ENCODE measurements at regions not wholly inside any gene's neighbourhood (a gene's known extent, or its start where the extent isn't known, plus 50 kb on each side); places are given as distances from the start of the nearest gene placed in this dataset.

DNA sequence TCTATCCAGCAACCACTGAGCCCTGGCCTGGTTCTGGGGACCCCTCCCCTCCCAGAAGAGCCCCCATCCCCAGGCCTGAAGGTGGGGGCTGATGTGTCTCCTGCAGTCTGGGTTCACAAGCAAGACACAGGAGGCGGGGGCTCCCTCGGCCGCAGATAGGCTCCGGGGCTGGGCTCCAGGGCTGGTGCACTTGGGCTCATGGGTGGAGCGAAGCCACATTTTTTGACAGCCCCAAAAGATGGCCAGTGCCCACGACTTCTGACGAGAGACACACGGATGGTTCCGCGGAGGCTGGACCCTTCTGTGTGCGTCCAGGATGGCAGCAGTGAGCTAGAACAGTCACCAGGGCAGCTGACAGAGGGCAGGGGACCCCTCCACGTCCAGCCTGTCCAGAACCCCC, 57.1 kb upstream of the GATA5 start:
- H3K4me3 ChIP-seq (ENCODE audit: low read depth, low read length), result no peak overlapping the region
- no peaks in the 10 kb centered on the region for H3K36me3 ChIP-seq (replicated peaks)
- no peak for DNase-seq
- H3K27ac ChIP-seq, result no peak overlapping the region
- TF ChIP-seq CTCF (IDR thresholded peaks at IDR 0.05; ENCODE audit: low read depth, low read length, missing control alignments), result no peak
- in situ Hi-C loops (cut with HindIII; ENCODE audit: low pct_ligation_motif_present, low sequenced_read_pairs), result loop anchor here (25.0 kb wide), 1 partner anchor 96 kb away; the partner anchor contains the start of gene RBBP8NL
- H3K27me3 ChIP-seq (replicated peaks), result no peaks in the 10 kb centered on the region

- no peak for TF ChIP-seq CTCF (IDR thresholded peaks at IDR 0.05; ENCODE audit: low read depth, low read length, missing control alignments)
- H3K36me3 ChIP-seq (replicated peaks), result no peaks in the 10 kb centered on the region
- H3K27me3 ChIP-seq (replicated peaks), result no peaks in the 10 kb centered on the region
- no peak for DNase-seq
- H3K4me3 ChIP-seq (ENCODE audit: low read depth, low read length), result no peak overlapping the region
- H3K27ac ChIP-seq, result no peak overlapping the region
- in situ Hi-C loops (cut with HindIII; ENCODE audit: low pct_ligation_motif_present, low sequenced_read_pairs), result loop anchor here (25.0 kb wide), 1 partner anchor 97 kb away; the partner anchor contains the start of gene RBBP8NL
Measured at GRCh38 chr20:62533591-62534495, 58.0 kb upstream of the GATA5 start.

DNA sequence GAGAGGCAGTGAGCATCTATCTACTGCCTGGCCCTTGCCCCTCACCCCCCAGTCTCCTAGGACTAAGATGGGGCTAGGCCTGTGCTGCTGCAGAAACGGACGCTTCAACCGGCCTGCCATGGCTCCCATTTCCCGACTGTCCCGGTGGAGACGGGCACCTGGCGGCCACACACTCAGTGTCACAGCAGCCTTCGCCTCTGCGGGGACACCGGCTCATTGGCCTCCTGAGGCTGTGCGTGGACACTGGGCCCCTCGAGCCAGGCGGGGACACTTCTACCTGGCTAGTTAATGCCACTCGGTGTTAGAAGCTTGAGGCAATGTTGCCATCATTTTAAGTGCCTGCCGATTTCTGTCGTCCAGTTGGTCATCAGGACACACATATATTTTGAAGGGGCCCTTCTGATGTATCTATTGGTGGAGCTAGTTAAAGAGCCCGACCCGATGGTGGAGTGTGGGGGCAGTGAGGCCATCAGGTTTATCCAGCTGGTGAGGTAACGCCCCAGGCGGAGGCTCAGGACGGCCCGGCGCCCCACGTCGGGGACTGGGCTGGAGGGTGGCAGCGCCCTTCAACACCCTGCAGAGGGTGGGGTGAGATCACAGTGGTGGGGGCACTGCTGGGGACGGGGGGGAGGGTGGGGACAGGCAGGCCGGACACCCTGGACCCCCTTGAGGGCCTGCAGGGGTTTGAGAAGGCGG, 58.9 kb upstream of the GATA5 start:
- Histone ChIP-seq H3K27me3 (replicated peaks) (no peaks in the 10 kb centered on the region), H3K27ac (no peak overlapping the region), H3K4me3 (ENCODE audit: low read depth, low read length) (no peak overlapping the region), H3K36me3 (replicated peaks) (no peaks in the 10 kb centered on the region)
- TF ChIP-seq CTCF (IDR thresholded peaks at IDR 0.05; ENCODE audit: low read depth, low read length, missing control alignments), result no peak
- DNase-seq, result no peak
- in situ Hi-C loops (cut with HindIII; ENCODE audit: low pct_ligation_motif_present, low sequenced_read_pairs), result loop anchor here (25.0 kb wide), 1 partner anchor 97 kb away; the partner anchor contains the start of gene RBBP8NL

DNA sequence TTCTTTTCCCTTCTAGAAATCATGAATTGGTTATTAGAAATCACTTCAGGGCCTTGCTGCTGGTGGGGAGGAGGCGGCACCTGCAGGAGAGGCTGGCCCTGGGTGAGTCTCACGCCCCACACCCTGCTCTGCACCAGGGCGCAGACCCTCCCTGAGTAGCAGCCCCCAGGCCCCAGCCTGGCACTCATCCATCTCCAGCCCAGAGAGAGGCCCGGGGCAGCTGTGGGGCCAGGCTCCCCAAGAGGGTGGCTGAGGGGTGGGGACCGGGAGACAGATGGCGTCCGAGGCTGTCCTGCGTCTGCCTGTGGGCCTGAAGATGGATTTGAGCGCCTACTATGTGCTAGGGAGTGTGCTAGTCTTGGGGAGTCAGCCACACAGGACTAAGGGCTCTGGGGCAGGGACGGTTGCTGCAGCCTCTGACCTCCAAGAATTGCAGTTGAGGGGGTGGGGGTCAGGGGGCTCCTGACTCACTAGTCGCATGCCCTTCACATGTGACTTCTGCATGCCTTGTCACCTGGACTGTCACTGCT, 59.6 kb upstream of the GATA5 start:
- in situ Hi-C loops (cut with HindIII; ENCODE audit: low pct_ligation_motif_present, low sequenced_read_pairs), result loop anchor here (25.0 kb wide), 1 partner anchor 98 kb away; the partner anchor contains the start of gene RBBP8NL
- no peak for DNase-seq
- no peak for TF ChIP-seq CTCF (IDR thresholded peaks at IDR 0.05; ENCODE audit: low read depth, low read length, missing control alignments)

GRCh38 chr20:62535964-62536363, 60.2 kb upstream of the GATA5 start:
- H3K27me3 ChIP-seq (replicated peaks), result no peaks in the 10 kb centered on the region
- in situ Hi-C loops (cut with HindIII; ENCODE audit: low pct_ligation_motif_present, low sequenced_read_pairs), result loop anchor here (25.0 kb wide), 1 partner anchor 99 kb away; the partner anchor contains the start of gene RBBP8NL
- DNase-seq, result no peak

More for the DNA sequence above, 59.6 kb upstream of the GATA5 start:
- H3K4me3 ChIP-seq (ENCODE audit: low read depth, low read length), result no peak overlapping the region
- H3K27ac ChIP-seq, result no peak overlapping the region
- H3K27me3 ChIP-seq (replicated peaks), result no peaks in the 10 kb centered on the region
- no peaks in the 10 kb centered on the region for H3K36me3 ChIP-seq (replicated peaks)

More at GRCh38 chr20:62535964-62536363, 60.2 kb upstream of the GATA5 start:
- Histone ChIP-seq H3K27ac (no peak overlapping the region), H3K4me3 (ENCODE audit: low read depth, low read length) (no peak overlapping the region), H3K36me3 (replicated peaks) (no peaks in the 10 kb centered on the region)
- TF ChIP-seq CTCF (IDR thresholded peaks at IDR 0.05; ENCODE audit: low read depth, low read length, missing control alignments), result no peak
